Epithelial cell of proximal tubule (primary cell): ENCODE measurements at regions not wholly inside any gene's neighbourhood (a gene's known extent, or its start where the extent isn't known, plus 50 kb on each side); places are given as distances from the start of the nearest gene placed in this dataset.
A peak's percentile ranks its signal among the peaks of the same experiment; 100 is the strongest.

Source experiments
- DNase-seq: peaks from one replicate; pipeline ENCODE4 v3.0.0-alpha.2; 2011; ENCODE audit warnings: low read depth
- H3K4me3 ChIP-seq: 2 replicates; pipeline ENCODE4 v1.5.1; 2011; ENCODE audit warnings: low read depth, mild to moderate bottlenecking, low read length
- TF ChIP-seq, protein P1 (sequence below): conservative IDR thresholded peaks from 2 replicates; pipeline ENCODE4 v1.5.1; 2012; ENCODE audit warnings: low read depth, mild to moderate bottlenecking, low read length

GRCh38 chr13:44271031-44271455 is 102.6 kb upstream of the SERP2 start:
- H3K4me3 ChIP-seq = no peak overlapping the region
- TF ChIP-seq, protein P1, sequence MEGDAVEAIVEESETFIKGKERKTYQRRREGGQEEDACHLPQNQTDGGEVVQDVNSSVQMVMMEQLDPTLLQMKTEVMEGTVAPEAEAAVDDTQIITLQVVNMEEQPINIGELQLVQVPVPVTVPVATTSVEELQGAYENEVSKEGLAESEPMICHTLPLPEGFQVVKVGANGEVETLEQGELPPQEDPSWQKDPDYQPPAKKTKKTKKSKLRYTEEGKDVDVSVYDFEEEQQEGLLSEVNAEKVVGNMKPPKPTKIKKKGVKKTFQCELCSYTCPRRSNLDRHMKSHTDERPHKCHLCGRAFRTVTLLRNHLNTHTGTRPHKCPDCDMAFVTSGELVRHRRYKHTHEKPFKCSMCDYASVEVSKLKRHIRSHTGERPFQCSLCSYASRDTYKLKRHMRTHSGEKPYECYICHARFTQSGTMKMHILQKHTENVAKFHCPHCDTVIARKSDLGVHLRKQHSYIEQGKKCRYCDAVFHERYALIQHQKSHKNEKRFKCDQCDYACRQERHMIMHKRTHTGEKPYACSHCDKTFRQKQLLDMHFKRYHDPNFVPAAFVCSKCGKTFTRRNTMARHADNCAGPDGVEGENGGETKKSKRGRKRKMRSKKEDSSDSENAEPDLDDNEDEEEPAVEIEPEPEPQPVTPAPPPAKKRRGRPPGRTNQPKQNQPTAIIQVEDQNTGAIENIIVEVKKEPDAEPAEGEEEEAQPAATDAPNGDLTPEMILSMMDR = no peak
- no peak for DNase-seq

DNA sequence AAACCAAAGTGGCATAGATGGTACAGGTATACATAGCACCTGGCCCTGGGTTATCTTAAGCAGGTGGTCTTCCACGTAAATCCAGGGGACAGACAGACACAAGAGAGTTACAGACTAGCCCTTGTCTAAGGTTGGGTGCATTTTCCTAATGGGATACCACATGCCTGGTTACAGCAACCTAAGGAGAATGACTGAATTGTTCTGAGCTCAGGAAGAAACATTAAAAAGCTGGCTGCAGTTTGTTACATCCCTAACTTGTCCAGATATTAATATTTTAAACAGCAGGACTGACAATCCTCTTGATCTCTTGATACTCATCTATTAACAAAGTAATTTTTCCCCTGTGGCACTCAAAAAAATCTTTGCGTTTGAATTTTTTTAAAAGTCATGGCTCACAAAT is 102.2 kb upstream of the SERP2 start:
- no peak overlapping the region for H3K4me3 ChIP-seq
- DNase-seq = no peak
- TF ChIP-seq, protein P1 = no peak

- TF ChIP-seq, protein P1 = no peak
- no peak for DNase-seq
- no peak overlapping the region for H3K4me3 ChIP-seq
Observed at GRCh38 chr13:44271915-44272341, 101.7 kb upstream of the SERP2 start.

DNA sequence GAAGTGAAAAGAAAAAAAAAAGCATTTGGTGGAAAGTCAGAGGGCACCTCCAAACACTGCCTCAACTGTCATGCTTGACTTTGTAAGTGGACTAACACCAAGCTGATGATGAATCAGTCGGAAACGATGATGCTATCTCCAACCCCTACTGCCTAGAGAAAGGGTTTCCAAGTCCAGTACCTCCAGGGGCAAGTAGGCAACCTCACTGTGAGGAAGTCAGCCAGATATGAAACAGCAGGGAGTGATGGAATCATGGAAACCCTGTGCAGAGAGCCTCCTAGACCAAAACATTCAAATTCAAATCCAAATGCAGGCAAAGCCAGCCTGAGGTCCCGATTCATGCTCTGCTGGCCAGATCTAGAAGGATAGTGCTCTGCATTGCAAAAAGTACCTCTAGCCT is 100.9 kb upstream of the SERP2 start:
- DNase-seq = peak; percentile 72
- H3K4me3 ChIP-seq = no peak overlapping the region
- TF ChIP-seq, protein P1 = no peak

- TF ChIP-seq, protein P1 = no peak
- H3K4me3 ChIP-seq = no peak overlapping the region
- no peak for DNase-seq
Observed at GRCh38 chr13:44273216-44273615, 100.4 kb upstream of the SERP2 start.

- no peak for DNase-seq
- TF ChIP-seq, protein P1 = no peak
- H3K4me3 ChIP-seq = peak overlapping the region; percentile 5
Observed at GRCh38 chr13:44273991-44274770, 99.4 kb upstream of the SERP2 start.

DNA sequence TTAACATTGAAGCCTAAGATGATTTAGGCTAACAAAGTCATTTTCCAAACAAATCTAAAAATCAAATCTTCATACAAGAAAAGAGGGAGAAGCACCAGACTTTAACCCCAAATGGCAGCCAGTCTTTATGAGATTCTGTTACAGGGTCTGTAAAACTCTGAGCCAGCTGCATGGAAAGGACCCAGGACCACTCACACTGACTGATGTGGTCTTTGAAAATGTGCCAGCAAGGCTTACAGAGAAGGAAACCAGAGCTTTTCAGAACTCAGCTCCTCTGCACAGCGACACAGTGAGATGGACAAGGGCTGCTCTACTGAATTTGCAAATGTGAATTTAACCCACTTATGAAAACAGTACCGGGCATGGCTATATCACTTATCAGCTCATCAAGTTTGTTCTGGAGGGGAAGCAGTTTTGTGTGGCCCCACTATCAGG is 98.8 kb upstream of the SERP2 start:
- TF ChIP-seq, protein P1 = no peak
- DNase-seq = no peak
- H3K4me3 ChIP-seq = no peak overlapping the region
